Retinal pigment epithelial cell (primary cell): ENCODE measurements at regions not wholly inside any gene's neighbourhood (a gene's known extent, or its start where the extent isn't known, plus 50 kb on each side); places are given as distances from the start of the nearest gene placed in this dataset.
"Not testable (repeated sequence)": the region's sequence is repeated elsewhere in the genome, so short reads cannot be mapped to it uniquely, and the experiment has no call there.

ENCODE experiments used
- DNase-seq: peaks from one replicate; pipeline ENCODE4 v3.0.0-alpha.2; 2010; ENCODE audit warnings: low read depth
- H3K4me3 ChIP-seq: 2 replicates; pipeline ENCODE4 v1.5.1; 2011; ENCODE audit warnings: mild to moderate bottlenecking, low read length, control low read depth, moderate library complexity
- CTCF ChIP-seq: conservative IDR thresholded peaks from 2 replicates; pipeline ENCODE4 v1.5.1; 2011; ENCODE audit warnings: low read depth, low read length, control low read depth, inconsistent platforms

- no peak for DNase-seq
- no peak for TF ChIP-seq CTCF
These were observed 197.5 kb upstream of the C2CD4B start for GRCh38 chr15:62362608-62363007.

GRCh38 chr15:62363913-62364312 lies 198.8 kb upstream of the C2CD4B start:
- TF ChIP-seq CTCF: no peak
- H3K4me3 ChIP-seq: no peak overlapping the region
- no peak for DNase-seq

More at GRCh38 chr15:62362608-62363007, 197.5 kb upstream of the C2CD4B start:
- H3K4me3 ChIP-seq: no peak overlapping the region

GRCh38 chr15:62365795-62366442 lies 200.8 kb upstream of the C2CD4B start:
- H3K4me3 ChIP-seq: no peak overlapping the region
- no peak for DNase-seq
- peak; percentile 3 for TF ChIP-seq CTCF

- no peak for DNase-seq
- TF ChIP-seq CTCF: no peak
- no peak overlapping the region for H3K4me3 ChIP-seq
These were observed 204.4 kb upstream of the C2CD4B start for GRCh38 chr15:62369454-62369853.

GRCh38 chr15:62371683-62372082 lies 206.6 kb upstream of the C2CD4B start:
- not testable (repeated sequence) for H3K4me3 ChIP-seq, DNase-seq

- no peak for TF ChIP-seq CTCF
- no peak for DNase-seq
- H3K4me3 ChIP-seq: no peak overlapping the region
These were observed 212.8 kb upstream of the C2CD4B start for GRCh38 chr15:62377736-62378480.

- TF ChIP-seq CTCF: no peak
- no peak for DNase-seq
- no peak overlapping the region for H3K4me3 ChIP-seq
These were observed 213.8 kb upstream of the C2CD4B start for GRCh38 chr15:62378772-62379498.
